ENCODE measurements at regions not wholly inside any gene's neighbourhood (a gene's known extent, or its start where the extent isn't known, plus 50 kb on each side); places are given as distances from the start of the nearest gene placed in this dataset.
A peak's percentile ranks its signal among the peaks of the same experiment; 100 is the strongest.

DNA sequence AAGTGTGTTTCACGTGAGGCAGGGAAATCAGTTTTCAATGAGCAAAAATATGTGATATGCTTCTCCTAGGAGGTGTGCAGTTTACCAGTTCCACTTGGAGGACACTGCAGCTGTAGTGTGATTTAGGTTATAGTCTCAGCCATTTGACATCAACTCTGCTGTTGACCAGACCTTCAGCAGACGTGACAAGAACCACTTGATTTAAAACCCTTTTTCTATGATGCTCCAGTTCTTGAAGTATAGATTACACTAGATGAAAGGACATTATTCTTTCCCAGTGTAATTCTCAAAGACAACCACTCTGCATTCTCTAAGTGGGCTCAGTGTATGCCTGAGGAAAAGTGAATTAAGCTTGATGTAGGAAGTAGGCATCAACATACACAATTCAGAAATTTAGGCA is 480.8 kb downstream of the TBC1D32 start:
- no peak for DNase-seq (ENCODE audit: low read depth)
- no peak overlapping the region for H3K4me3 ChIP-seq (ENCODE audit: low read depth, low read length)
- TF ChIP-seq, protein P1, sequence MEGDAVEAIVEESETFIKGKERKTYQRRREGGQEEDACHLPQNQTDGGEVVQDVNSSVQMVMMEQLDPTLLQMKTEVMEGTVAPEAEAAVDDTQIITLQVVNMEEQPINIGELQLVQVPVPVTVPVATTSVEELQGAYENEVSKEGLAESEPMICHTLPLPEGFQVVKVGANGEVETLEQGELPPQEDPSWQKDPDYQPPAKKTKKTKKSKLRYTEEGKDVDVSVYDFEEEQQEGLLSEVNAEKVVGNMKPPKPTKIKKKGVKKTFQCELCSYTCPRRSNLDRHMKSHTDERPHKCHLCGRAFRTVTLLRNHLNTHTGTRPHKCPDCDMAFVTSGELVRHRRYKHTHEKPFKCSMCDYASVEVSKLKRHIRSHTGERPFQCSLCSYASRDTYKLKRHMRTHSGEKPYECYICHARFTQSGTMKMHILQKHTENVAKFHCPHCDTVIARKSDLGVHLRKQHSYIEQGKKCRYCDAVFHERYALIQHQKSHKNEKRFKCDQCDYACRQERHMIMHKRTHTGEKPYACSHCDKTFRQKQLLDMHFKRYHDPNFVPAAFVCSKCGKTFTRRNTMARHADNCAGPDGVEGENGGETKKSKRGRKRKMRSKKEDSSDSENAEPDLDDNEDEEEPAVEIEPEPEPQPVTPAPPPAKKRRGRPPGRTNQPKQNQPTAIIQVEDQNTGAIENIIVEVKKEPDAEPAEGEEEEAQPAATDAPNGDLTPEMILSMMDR (IDR thresholded peaks at IDR 0.05; ENCODE audit: insufficient read depth, low read depth, low read length, missing control alignments), result no peak

DNA sequence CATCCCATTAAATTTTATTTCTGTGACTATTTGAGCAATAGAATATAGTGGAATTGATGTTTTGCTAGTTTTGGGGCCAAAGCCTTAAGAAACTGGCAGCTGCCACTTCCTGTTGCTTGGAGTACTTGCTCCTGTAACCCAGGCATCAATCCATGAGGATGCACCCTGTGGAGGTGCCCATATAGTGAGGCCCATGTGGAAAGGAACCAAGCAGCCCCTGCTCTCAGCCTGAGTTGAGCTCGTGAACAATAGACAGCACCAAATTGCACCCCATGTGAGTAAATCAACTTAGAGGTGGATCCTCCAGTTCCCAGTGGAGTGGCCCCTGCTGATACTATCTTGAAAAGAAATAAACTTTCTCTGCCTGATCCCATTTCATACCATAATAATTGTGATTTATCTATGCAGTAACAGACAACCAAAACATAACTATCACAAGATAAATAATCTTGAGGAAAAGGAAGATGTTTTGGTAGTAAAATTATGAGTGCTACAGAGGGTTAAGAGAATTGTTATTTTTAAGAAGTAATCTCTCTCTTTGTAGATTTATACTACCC is 481.9 kb downstream of the TBC1D32 start:
- TF ChIP-seq, protein P1 (IDR thresholded peaks at IDR 0.05; ENCODE audit: insufficient read depth, low read depth, low read length, missing control alignments), result no peak

DNA sequence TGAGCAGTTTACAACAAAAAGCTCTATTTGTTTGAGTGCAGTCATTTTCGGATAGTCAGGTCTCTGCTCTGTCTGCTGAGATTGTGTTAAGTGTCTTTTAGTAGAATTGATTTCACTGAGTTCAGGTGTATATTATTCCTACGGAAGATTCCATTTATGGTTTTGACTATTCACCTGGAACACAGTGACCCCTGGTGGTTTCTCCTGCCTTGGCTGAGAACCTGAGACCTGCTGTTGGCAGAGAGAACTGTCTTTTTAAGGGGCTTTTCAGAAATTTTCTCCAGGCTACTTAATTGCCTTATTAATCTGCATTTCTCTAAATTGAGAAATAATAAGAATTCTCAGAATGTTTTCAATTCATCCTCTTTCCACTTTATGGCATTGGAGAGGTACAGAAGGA is 508.0 kb downstream of the TBC1D32 start:
- TF ChIP-seq, protein P1 (IDR thresholded peaks at IDR 0.05; ENCODE audit: insufficient read depth, low read depth, low read length, missing control alignments), result peak; percentile 43
- peak; percentile 14 for DNase-seq (ENCODE audit: low read depth)

More for the DNA sequence above, 481.9 kb downstream of the TBC1D32 start:
- no peak for DNase-seq (ENCODE audit: low read depth)
- H3K4me3 ChIP-seq (ENCODE audit: low read depth, low read length), result no peak overlapping the region

DNA sequence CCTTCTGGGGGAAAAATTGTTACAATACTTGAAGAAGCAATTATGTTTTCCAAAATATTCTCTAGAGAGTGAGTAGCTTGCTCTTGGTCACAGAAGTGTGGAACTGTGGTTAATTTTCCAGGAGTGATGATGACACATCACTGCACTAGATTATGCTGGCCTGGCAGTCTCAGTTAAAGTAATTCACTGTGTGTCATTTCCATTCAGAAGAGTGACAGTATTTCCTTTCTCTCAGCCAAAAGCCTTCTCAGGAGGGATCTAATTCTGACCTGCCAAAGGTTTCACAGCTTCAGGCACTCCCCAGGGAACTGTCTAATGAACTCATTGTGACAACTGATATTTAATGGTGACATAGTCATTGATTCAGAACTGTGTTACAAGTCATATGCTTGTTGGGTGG is 517.5 kb downstream of the TBC1D32 start:
- TF ChIP-seq, protein P1 (IDR thresholded peaks at IDR 0.05; ENCODE audit: insufficient read depth, low read depth, low read length, missing control alignments), result no peak
- H3K4me3 ChIP-seq (ENCODE audit: low read depth, low read length), result no peak overlapping the region
- DNase-seq (ENCODE audit: low read depth), result no peak

More for the DNA sequence above, 508.0 kb downstream of the TBC1D32 start:
- H3K4me3 ChIP-seq (ENCODE audit: low read depth, low read length), result no peak overlapping the region

DNA sequence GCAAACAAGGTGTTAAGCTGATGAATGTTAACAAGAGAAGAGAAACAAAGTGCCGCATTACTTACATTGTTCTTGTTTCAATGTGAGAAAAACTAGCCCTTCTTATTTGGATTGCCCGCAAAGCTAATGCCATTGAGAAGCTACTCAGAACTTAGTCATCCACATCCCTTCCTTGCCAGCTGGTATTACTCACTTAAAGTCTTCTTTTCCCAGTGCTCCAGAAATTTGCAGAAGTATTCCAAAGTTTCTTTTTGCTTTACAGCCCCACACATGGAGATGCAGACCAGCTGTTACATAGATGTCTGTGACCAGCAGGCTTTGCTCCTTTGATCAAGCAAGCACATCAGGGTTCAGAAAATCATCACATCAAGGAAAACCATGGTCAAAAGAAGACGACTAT is 529.0 kb downstream of the TBC1D32 start:
- no peak overlapping the region for H3K4me3 ChIP-seq (ENCODE audit: low read depth, low read length)
- TF ChIP-seq, protein P1 (IDR thresholded peaks at IDR 0.05; ENCODE audit: insufficient read depth, low read depth, low read length, missing control alignments), result no peak
- DNase-seq (ENCODE audit: low read depth), result no peak

DNA sequence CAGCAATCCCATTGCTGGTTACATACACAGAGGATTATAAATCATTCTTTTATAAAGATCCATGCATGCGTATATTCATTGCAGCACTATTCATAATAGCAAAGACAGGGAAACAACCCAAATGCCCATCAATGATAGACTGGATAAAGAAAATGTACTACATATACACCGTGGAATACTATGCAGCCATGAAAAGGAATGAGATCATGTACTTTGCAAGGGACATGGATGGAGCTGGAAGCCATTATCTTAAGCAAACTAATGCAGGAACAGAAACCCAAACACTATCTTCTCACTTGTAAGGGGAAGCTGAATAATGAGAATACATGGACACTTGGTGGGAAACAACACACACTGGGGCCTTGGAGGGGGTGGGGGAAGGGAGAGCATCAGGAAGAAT is 529.7 kb downstream of the TBC1D32 start:
- DNase-seq (ENCODE audit: low read depth), result no peak
- H3K4me3 ChIP-seq (ENCODE audit: low read depth, low read length), result no peak overlapping the region
- TF ChIP-seq, protein P1 (IDR thresholded peaks at IDR 0.05; ENCODE audit: insufficient read depth, low read depth, low read length, missing control alignments), result no peak

DNA sequence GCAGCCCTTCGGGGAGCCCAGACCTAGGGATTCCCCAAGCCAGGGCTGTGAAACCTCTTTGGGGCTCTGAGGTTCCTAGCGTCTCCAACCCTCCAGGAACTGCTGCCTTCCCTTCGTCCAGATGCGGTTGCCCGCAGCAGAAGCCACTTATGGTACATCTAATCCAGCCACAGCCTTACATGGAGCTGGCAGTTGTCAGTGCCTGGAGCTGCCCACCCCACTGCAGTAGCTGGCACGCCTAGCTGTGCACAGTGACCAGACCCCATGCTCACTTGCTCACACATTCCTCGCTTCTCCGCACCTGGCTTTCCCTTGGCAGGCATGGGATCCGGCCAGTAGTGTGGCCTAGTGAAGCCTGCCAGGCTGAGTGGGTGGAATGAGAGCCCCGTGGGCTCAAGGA is 547.6 kb downstream of the TBC1D32 start:
- TF ChIP-seq, protein P1 (IDR thresholded peaks at IDR 0.05; ENCODE audit: insufficient read depth, low read depth, low read length, missing control alignments), result no peak
- DNase-seq (ENCODE audit: low read depth), result no peak
- no peak overlapping the region for H3K4me3 ChIP-seq (ENCODE audit: low read depth, low read length)

Measured in GM12865 (cell line).